HuH-7 (cell line): ENCODE measurements at regions not wholly inside any gene's neighbourhood (a gene's known extent, or its start where the extent isn't known, plus 50 kb on each side); places are given as distances from the start of the nearest gene placed in this dataset.
"Not testable (repeated sequence)": the region's sequence is repeated elsewhere in the genome, so short reads cannot be mapped to it uniquely, and the experiment has no call there.

ENCODE experiments used
- DNase-seq: peaks from one replicate; pipeline ENCODE4 v3.0.0; 2011; ENCODE audit warnings: low spot score

DNA sequence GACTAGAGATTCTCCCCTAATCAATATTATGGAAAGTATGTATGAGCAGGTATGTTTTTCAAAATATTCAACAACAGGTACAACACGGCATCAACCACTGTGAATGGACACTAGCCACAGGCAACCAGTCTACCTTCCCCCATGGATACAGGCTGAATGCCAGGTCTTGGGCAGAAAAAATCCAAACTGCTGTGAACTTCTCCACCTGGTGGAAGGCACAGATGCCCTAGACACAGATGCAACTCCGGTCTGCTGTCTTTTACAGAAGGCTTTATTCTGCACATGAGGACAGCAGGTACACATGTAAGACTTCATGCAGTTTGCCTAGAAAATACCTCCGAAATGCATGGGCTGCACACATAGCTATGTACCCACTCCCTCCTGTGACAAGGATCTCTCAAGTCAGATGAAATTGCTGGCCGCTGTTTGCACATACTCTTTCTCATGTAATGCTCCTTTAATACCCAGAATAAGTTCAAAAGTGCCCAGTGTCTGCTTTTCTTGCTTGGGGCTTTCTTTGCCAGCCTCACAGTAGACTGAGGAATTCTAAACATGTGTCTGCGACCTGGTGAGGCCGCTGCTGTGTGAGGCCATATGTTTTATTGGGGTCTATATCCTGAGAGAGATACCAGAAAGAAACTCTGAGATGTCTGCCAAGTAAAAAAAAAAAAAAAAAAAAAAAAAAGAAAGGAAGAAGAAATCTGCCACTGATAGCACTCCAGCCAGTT, 325.9 kb downstream of the FOXO1 start:
- no peak for DNase-seq

- no peak for DNase-seq
Observed at GRCh38 chr13:40341096-40341471, 325.4 kb downstream of the FOXO1 start.

DNA sequence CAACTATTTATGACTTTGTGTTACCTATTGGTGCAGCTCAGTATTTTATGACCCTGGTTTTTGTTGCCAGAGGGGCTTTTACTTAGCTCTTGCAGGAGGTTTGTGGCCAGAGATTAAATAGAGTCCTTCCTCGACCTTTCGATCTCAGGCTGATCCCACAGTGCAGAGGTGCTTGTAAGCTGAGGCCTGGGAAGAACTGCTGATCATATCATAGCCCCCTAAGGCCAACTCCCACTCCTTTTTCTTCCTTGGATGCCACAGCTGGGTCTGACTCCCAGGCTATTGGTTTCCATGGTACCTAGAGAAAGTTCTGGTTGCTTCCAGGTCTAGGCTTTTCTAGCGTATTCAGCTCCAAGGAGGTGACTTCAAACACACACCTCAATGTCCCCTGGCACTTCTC, 324.9 kb downstream of the FOXO1 start:
- DNase-seq, result no peak

DNA sequence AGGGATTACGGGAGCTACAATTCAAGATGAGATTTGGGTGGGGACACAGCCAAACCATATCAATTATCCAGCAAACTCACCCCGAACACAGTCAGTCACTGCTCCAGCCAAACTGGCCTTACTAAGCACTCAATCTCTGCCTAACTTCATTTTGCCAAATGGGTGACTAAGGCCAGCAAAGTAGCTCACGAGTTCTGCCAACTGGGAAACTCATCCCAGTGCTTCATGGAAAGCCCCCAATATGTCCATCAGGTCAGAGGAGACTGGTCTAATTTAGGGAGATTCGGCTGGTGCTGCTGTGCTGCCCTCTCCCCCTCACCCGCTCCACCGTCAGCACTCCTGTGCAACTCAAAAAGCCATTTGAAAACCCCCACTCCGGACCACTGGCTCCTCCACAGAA, 324.0 kb downstream of the FOXO1 start:
- DNase-seq, result no peak

GRCh38 chr13:40342901-40343300, 323.5 kb downstream of the FOXO1 start:
- no peak for DNase-seq

GRCh38 chr13:40343550-40344269, 322.7 kb downstream of the FOXO1 start:
- no peak for DNase-seq

GRCh38 chr13:40344270-40345148, 321.9 kb downstream of the FOXO1 start:
- DNase-seq, result no peak

DNA sequence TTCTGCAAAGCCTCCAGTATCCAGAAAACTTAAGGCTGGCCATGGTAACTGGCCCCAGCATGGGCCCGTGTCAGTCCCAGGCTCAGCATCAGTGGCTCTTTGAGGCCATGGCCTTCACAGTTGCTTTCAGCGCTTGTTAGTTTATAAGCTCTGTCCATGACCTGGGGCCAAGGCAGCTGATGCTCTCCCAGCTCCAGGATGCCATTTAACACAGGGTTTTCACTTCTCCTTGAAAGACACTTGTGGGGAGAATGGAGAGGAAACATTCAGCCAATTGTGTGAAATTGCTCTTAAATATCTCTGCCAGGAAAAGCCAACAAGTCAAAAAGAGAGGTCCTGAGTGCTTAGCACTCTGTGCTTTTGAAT, 321.3 kb downstream of the FOXO1 start:
- DNase-seq, result no peak

DNA sequence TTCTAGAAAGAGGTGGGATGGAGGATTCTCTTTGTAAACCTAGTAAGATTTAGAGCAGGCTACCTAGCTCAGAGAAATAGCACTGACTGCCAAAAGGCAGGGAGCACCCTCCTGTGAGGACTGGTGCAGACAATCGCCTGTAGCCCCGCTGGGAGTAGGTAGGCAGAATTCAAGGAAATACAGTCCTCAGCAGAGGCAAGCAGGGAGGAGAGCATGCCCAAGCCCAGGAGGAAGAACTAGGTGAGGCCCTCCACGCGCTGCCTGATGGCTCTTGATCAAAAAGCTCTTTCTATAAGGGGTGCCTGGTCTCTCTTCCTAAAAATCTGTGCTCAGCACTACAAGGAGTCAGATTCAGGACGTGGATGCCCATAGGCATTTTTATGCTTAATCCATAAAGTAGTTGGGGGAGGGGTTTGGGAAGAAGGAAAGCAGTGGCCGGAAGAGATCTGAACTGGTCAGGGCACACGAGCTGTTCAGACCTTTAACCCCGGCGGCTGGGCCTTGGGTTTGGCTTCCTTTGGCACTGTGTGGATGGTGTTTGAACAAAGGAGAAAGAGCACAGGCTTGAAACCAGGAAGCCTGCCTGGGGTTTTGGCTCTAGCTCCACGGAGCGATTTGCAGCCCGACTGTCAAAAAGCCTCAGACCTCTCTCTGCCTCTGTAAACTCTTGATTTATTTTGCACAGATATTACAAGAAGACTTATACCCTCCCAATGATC, 320.6 kb downstream of the FOXO1 start:
- no peak for DNase-seq

- no peak for DNase-seq
Observed at GRCh38 chr13:40346592-40346991, 319.8 kb downstream of the FOXO1 start.

DNA sequence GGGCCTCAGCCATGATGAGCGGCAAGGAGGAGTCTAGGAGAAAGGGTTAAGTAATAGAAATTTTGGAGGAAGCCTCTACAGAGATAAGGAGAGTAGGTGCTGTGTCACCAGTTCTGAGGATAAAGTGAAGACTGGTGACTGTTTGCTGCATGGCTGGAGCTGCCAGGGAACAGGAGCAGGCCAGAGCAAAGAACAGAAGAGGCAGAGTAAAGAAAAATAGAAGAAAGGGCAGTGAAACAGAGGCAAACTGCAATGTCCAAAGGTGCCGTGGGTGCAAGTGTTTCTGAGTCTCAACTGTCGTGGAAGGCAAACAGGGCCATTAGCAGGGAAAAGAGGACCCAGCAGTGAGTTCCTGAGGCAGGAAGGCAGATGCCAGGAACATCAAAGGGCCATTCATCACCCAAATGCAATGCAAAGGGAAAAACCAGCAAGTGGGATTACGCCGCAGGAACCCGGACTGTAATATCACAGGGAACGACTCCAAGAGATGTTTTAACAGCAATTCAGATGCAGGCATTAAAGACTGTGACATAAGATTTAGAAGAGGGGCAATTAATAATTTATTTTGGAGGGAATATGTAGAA, 318.3 kb downstream of the FOXO1 start:
- DNase-seq, result no peak

GRCh38 chr13:40350283-40350992, 316.0 kb downstream of the FOXO1 start:
- no peak for DNase-seq

DNA sequence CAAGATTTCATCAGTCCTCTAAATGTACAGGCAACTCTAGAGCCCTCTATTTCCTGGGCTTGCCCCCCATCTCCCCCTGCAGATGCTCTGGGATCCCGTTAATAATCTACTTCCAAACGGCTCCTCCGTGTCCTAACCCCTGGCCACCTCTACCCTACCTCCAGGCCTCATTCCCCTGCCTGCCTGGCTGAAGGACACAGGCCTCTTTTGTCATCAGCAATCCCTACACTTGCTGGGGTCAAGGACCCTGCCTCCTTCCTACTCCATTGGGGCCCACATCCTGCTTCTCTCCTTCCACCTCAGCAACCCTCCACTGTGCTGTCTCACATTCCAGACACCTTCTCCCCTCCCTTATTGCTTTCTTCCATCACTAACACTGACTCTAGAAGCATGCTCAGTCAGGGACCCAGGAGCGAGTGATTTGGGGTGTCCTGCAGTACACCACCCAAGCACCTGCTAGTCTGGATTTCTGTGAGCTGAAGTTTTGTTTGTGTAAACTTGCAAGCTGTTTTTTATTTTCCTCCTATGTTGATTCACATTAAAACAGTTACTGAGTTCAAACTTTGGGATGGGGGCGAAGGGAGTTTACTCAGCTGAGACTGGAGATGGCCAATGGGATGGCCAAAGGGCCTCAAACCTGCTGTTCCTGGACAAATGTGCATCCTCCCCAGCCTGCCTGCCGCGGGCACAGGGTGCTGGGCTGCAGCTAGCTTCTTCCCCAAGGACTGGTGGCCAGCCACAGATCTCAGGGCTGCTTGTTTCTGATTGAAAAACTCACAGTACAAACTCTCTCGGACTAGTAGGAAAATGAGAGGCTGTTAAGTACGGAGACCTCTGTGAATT, 314.7 kb downstream of the FOXO1 start:
- no peak for DNase-seq

GRCh38 chr13:40352380-40352778, 314.1 kb downstream of the FOXO1 start:
- no peak for DNase-seq

- no peak for DNase-seq
Observed at GRCh38 chr13:40352802-40353562, 313.5 kb downstream of the FOXO1 start.

DNA sequence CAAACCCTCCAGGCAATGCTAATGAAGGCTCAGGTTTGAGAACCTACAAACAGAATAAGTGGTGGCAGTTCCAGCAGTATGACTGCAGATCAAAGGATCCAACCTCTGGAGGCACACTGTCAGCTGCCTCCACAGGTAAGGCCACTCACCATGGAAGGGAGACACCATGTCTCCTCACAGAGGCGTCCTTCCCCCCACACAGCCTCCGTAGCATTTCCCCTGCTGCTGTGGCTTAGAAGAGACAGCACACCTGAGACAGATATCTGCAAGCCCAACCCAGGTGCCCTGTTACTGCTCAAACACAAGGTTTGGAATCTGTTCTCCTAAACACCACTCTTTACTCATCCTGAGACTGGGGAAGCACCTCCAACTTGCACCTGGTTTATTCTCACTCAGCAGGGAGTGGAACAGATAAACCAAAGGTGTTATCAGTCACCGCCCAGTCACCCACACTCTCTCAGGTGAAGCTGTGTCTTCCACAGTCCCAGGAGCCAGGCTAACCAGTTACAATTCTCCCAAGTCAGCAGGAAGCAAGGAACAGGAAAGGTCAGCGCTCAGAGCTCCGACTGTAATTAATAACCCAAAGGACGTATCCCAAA, 311.2 kb downstream of the FOXO1 start:
- no peak for DNase-seq

DNA sequence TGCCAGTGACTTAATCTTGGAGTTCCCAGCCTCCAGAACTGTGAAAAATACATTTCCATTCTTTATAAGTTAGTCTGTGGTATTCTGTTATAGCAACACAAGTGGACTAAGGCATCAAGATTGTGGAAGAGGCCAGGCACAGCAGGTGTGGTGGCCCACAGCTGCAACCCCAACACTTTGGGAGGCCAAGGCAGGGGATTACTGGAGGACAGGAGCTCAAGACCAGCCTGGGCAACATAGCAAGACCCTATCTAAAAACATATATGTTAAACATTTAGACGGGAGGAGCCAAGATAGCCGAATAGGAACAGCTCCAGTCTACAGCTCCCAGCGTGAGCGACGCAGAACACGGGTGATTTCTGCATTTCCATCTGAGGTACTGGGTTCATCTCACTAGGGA, 310.4 kb downstream of the FOXO1 start:
- DNase-seq, result no peak

DNA sequence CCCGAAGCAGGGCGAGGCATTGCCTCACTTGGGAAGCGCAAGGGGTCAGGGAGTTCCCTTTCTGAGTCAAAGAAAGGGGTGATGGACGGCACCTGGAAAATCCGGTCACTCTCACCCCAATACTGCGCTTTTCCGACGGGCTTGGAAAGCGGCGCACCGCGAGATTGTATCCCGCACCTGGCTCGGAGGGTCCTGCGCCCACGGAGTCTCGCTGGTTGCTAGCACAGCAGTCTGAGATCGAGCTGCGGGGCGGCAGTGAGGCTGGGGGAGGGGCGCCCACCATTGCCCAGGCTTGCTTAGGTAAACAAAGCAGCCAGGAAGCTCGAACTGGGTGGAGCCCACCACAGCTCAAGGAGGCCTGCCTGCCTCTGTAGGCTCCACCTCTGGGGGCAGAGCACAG, 310.0 kb downstream of the FOXO1 start:
- not testable (repeated sequence) for DNase-seq

- DNase-seq, result no peak
Observed at GRCh38 chr13:40362502-40362901, 303.9 kb downstream of the FOXO1 start.
